ENCODE measurements at regions not wholly inside any gene's neighbourhood (a gene's known extent, or its start where the extent isn't known, plus 50 kb on each side); places are given as distances from the start of the nearest gene placed in this dataset.

DNA sequence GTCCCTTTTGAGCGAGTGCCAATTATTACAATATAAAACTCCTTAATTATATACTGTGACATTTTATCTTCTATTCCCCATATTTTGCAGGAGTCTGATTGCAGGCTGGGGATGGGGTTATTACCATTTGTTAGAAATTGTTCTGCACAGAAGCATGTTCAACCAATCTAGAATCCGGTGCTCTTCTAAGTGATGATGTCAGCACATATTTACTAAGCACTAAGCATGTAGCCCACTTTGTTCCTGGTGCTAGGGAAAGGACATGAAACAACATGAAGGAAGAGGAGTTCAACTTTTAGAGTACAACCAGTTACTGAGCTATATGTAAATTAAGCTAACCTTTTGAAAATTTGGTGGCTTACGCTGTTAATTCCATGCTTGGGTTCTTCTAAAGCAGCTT is 52.8 kb upstream of the IL1RAPL2 start:
- no peak overlapping the region for H3K9ac ChIP-seq (ENCODE audit: low read depth, low read length, poor library complexity)
- H3K79me1 ChIP-seq (ENCODE audit: low read depth, low read length): no peaks in the 10 kb centered on the region
- WGBS, 2 donors (ENCODE audit: extremely low coverage in 2 of 2, insufficient read length in 2 of 2, insufficient replicate concordance in 1 of 2): no CpG with 5 or more reads among the region's 3 CpGs
- no peak overlapping the region for H3K4ac ChIP-seq (ENCODE audit: low read length)
- H4K91ac ChIP-seq (ENCODE audit: low read depth, low read length, poor library complexity): no peak overlapping the region
- H3K4me3 ChIP-seq (ENCODE audit: low read length in 2 of 2): no peak overlapping the region
- H3K18ac ChIP-seq (ENCODE audit: low read length): no peak overlapping the region
- H3K23ac ChIP-seq (ENCODE audit: low read depth, low read length, poor library complexity): no peak overlapping the region
- H3K4me2 ChIP-seq (ENCODE audit: insufficient read depth, low read length, poor library complexity, severe bottlenecking): no peak overlapping the region
- H3K27ac ChIP-seq (replicated peaks; ENCODE audit: low read length): no peak overlapping the region
- no peak for DNase-seq (ENCODE audit: low spot score)
- H4K8ac ChIP-seq (ENCODE audit: low read depth, low read length): no peak overlapping the region
- H2AFZ ChIP-seq (ENCODE audit: low read length): no peak overlapping the region
- H3K4me1 ChIP-seq (ENCODE audit: control insufficient read depth in 2 of 2, insufficient read depth in 1 of 2, low read depth in 1 of 2, low read length in 2 of 2): no peaks in the 10 kb centered on the region
- peaks cover 0 to 3% (median 0%) of the 10 kb centered on the region in 3 experiments for H3K27me3 ChIP-seq (ENCODE audit: control insufficient read depth in 3 of 3, insufficient read depth in 3 of 3, low read depth in 1 of 3, low read length in 3 of 3)
- H2BK120ac ChIP-seq (ENCODE audit: low read depth, low read length): no peak overlapping the region
- no peak overlapping the region for H3K14ac ChIP-seq (ENCODE audit: low read length)
- no peak overlapping the region for H2BK5ac ChIP-seq (ENCODE audit: low read length)
- H2AK5ac ChIP-seq (ENCODE audit: low read depth, low read length): no peak overlapping the region
- no peak overlapping the region for H2BK12ac ChIP-seq (ENCODE audit: low read length)
- H3K9me3 ChIP-seq (replicated peaks in 1 of 2; ENCODE audit: control insufficient read depth in 2 of 2, insufficient read depth in 1 of 2, low read depth in 1 of 2, low read length in 2 of 2): no peaks in the 10 kb centered on the region
- no peaks in the 10 kb centered on the region for H3K36me3 ChIP-seq (replicated peaks in 1 of 2; ENCODE audit: control insufficient read depth in 2 of 2, insufficient read depth in 2 of 2, low read length in 2 of 2)
- no peak overlapping the region for H2BK15ac ChIP-seq (ENCODE audit: low read length)

- Histone ChIP-seq H3K27ac (replicated peaks; ENCODE audit: low read length) (no peak overlapping the region), H4K91ac (ENCODE audit: low read depth, low read length, poor library complexity) (no peak overlapping the region), H3K23ac (ENCODE audit: low read depth, low read length, poor library complexity) (no peak overlapping the region), H2AFZ (ENCODE audit: low read length) (no peak overlapping the region), H3K4ac (ENCODE audit: low read length) (no peak overlapping the region), H3K36me3 (replicated peaks in 1 of 2; ENCODE audit: control insufficient read depth in 2 of 2, insufficient read depth in 2 of 2, low read length in 2 of 2) (no peaks in the 10 kb centered on the region), H3K9ac (ENCODE audit: low read depth, low read length, poor library complexity) (no peak overlapping the region), H3K4me1 (ENCODE audit: control insufficient read depth in 2 of 2, insufficient read depth in 1 of 2, low read depth in 1 of 2, low read length in 2 of 2) (no peaks in the 10 kb centered on the region), H3K18ac (ENCODE audit: low read length) (no peak overlapping the region), H2BK5ac (ENCODE audit: low read length) (no peak overlapping the region), H2BK12ac (ENCODE audit: low read length) (no peak overlapping the region), H3K4me2 (ENCODE audit: insufficient read depth, low read length, poor library complexity, severe bottlenecking) (no peak overlapping the region), H3K4me3 (ENCODE audit: low read length in 2 of 2) (no peak overlapping the region), H2BK15ac (ENCODE audit: low read length) (no peak overlapping the region), H3K14ac (ENCODE audit: low read length) (no peak overlapping the region), H2BK120ac (ENCODE audit: low read depth, low read length) (no peak overlapping the region), H3K27me3 (ENCODE audit: control insufficient read depth in 3 of 3, insufficient read depth in 3 of 3, low read depth in 1 of 3, low read length in 3 of 3) (peaks cover 0 to 3% (median 0%) of the 10 kb centered on the region in 3 experiments), H2AK5ac (ENCODE audit: low read depth, low read length) (no peak overlapping the region), H3K79me1 (ENCODE audit: low read depth, low read length) (no peaks in the 10 kb centered on the region), H4K8ac (ENCODE audit: low read depth, low read length) (no peak overlapping the region), H3K9me3 (replicated peaks in 1 of 2; ENCODE audit: control insufficient read depth in 2 of 2, insufficient read depth in 1 of 2, low read depth in 1 of 2, low read length in 2 of 2) (no peaks in the 10 kb centered on the region)
- no CpG with 5 or more reads among the region's 2 CpGs for WGBS, 2 donors (ENCODE audit: extremely low coverage in 2 of 2, insufficient read length in 2 of 2, insufficient replicate concordance in 1 of 2)
- DNase-seq (ENCODE audit: low spot score): no peak
These were observed 55.2 kb upstream of the IL1RAPL2 start for GRCh38 chrX:104510801-104511200.

GRCh38 chrX:104502460-104502859 is 63.5 kb upstream of the IL1RAPL2 start:
- Histone ChIP-seq H3K23ac (ENCODE audit: low read depth, low read length, poor library complexity) (no peak overlapping the region), H3K79me1 (ENCODE audit: low read depth, low read length) (no peaks in the 10 kb centered on the region), H2BK15ac (ENCODE audit: low read length) (no peak overlapping the region), H3K9me3 (replicated peaks in 1 of 2; ENCODE audit: control insufficient read depth in 2 of 2, insufficient read depth in 1 of 2, low read depth in 1 of 2, low read length in 2 of 2) (no peaks in the 10 kb centered on the region), H3K9ac (ENCODE audit: low read depth, low read length, poor library complexity) (no peak overlapping the region), H2AFZ (ENCODE audit: low read length) (no peak overlapping the region), H3K4ac (ENCODE audit: low read length) (no peak overlapping the region), H3K36me3 (replicated peaks in 1 of 2; ENCODE audit: control insufficient read depth in 2 of 2, insufficient read depth in 2 of 2, low read length in 2 of 2) (no peaks in the 10 kb centered on the region), H3K14ac (ENCODE audit: low read length) (no peak overlapping the region), H3K4me3 (ENCODE audit: low read length in 2 of 2) (no peak overlapping the region), H3K27me3 (ENCODE audit: control insufficient read depth in 3 of 3, insufficient read depth in 3 of 3, low read depth in 1 of 3, low read length in 3 of 3) (peaks cover 0 to 8% (median 0%) of the 10 kb centered on the region in 3 experiments), H4K91ac (ENCODE audit: low read depth, low read length, poor library complexity) (no peak overlapping the region), H3K4me2 (ENCODE audit: insufficient read depth, low read length, poor library complexity, severe bottlenecking) (no peak overlapping the region), H4K8ac (ENCODE audit: low read depth, low read length) (no peak overlapping the region), H2AK5ac (ENCODE audit: low read depth, low read length) (no peak overlapping the region), H2BK120ac (ENCODE audit: low read depth, low read length) (no peak overlapping the region), H3K27ac (replicated peaks; ENCODE audit: low read length) (no peak overlapping the region), H2BK5ac (ENCODE audit: low read length) (no peak overlapping the region), H3K4me1 (ENCODE audit: control insufficient read depth in 2 of 2, insufficient read depth in 1 of 2, low read depth in 1 of 2, low read length in 2 of 2) (no peaks in the 10 kb centered on the region), H2BK12ac (ENCODE audit: low read length) (no peak overlapping the region), H3K18ac (ENCODE audit: low read length) (no peak overlapping the region)
- no peak for DNase-seq (ENCODE audit: low spot score)
- no CpG with 5 or more reads among the region's 2 CpGs for WGBS, 2 donors (ENCODE audit: extremely low coverage in 2 of 2, insufficient read length in 2 of 2, insufficient replicate concordance in 1 of 2)

DNA sequence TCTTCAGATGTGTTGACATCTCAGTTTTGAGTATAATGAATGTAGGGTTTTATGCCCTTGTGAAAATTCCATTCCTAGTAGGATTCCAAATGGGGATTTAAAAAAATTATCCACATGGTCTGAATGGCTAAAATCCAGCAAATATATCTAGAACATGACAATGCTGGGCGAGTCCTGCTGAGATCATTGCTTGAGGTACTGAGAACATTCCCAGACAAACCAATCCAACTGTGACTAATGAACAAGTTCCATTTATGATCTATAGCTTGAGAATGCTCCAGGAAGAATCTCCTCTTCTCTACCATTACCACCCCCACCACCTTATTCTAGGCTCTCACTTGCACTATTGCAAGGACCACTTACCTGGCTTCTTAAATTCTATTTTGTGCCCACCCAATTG is 77.2 kb upstream of the IL1RAPL2 start:
- Histone ChIP-seq H3K23ac (ENCODE audit: low read depth, low read length, poor library complexity) (no peak overlapping the region), H3K27ac (replicated peaks; ENCODE audit: low read length) (no peak overlapping the region), H3K36me3 (replicated peaks in 1 of 2; ENCODE audit: control insufficient read depth in 2 of 2, insufficient read depth in 2 of 2, low read length in 2 of 2) (no peaks in the 10 kb centered on the region), H4K8ac (ENCODE audit: low read depth, low read length) (no peak overlapping the region), H3K4me2 (ENCODE audit: insufficient read depth, low read length, poor library complexity, severe bottlenecking) (no peak overlapping the region), H2BK12ac (ENCODE audit: low read length) (no peak overlapping the region), H2AK5ac (ENCODE audit: low read depth, low read length) (no peak overlapping the region), H3K27me3 (ENCODE audit: control insufficient read depth in 3 of 3, insufficient read depth in 3 of 3, low read depth in 1 of 3, low read length in 3 of 3) (no peaks in the 10 kb centered on the region), H3K9me3 (replicated peaks in 1 of 2; ENCODE audit: control insufficient read depth in 2 of 2, insufficient read depth in 1 of 2, low read depth in 1 of 2, low read length in 2 of 2) (no peaks in the 10 kb centered on the region), H3K9ac (ENCODE audit: low read depth, low read length, poor library complexity) (no peak overlapping the region), H3K14ac (ENCODE audit: low read length) (no peak overlapping the region), H4K91ac (ENCODE audit: low read depth, low read length, poor library complexity) (no peak overlapping the region), H3K79me1 (ENCODE audit: low read depth, low read length) (no peaks in the 10 kb centered on the region), H3K4me1 (ENCODE audit: control insufficient read depth in 2 of 2, insufficient read depth in 1 of 2, low read depth in 1 of 2, low read length in 2 of 2) (no peaks in the 10 kb centered on the region), H3K18ac (ENCODE audit: low read length) (no peak overlapping the region), H2BK5ac (ENCODE audit: low read length) (no peak overlapping the region), H3K4ac (ENCODE audit: low read length) (no peak overlapping the region), H2BK120ac (ENCODE audit: low read depth, low read length) (no peak overlapping the region), H3K4me3 (ENCODE audit: low read length in 2 of 2) (no peak overlapping the region), H2AFZ (ENCODE audit: low read length) (no peak overlapping the region), H2BK15ac (ENCODE audit: low read length) (no peak overlapping the region)
- no CpG with 5 or more reads among the region's 1 CpG for WGBS, 2 donors (ENCODE audit: extremely low coverage in 2 of 2, insufficient read length in 2 of 2, insufficient replicate concordance in 1 of 2)
- no peak for DNase-seq (ENCODE audit: low spot score)

All from neuronal stem cell (in vitro differentiated cells).